ENCODE measurements at regions not wholly inside any gene's neighbourhood (a gene's known extent, or its start where the extent isn't known, plus 50 kb on each side); places are given as distances from the start of the nearest gene placed in this dataset.

GRCh38 chr1:38512789-38513188 lies 346.8 kb downstream of the RRAGC start:
- TF ChIP-seq ZNF140 (CRISPR knock-in tag; IDR thresholded peaks at IDR 0.05) = no peak
- no peak for TF ChIP-seq USF2 (CRISPR knock-in tag; IDR thresholded peaks at IDR 0.05)
- no peak for TF ChIP-seq UBTF (IDR thresholded peaks at IDR 0.05; ENCODE audit: borderline replicate concordance in 1 of 2, low read depth in 2 of 2, low read length in 2 of 2)
- no peak for TF ChIP-seq NR2C1 (IDR thresholded peaks at IDR 0.05)
- no peak for TF ChIP-seq NR2C1 (tag; IDR thresholded peaks at IDR 0.05)
- TF ChIP-seq HMGXB4 (CRISPR knock-in tag; IDR thresholded peaks at IDR 0.05) = no peak
- TF ChIP-seq RFX5 (IDR thresholded peaks at IDR 0.05; ENCODE audit: low read depth, low read length) = no peak
- no peak for TF ChIP-seq POLR2A (conservative IDR thresholded peaks at IDR 0.05)
- TF ChIP-seq TAL1 (IDR thresholded peaks at IDR 0.05) = no peak
- TF ChIP-seq NFYB (IDR thresholded peaks at IDR 0.05; ENCODE audit: extremely low read depth, insufficient read length) = no peak
- TF ChIP-seq NR3C1 (CRISPR knock-in tag; IDR thresholded peaks at IDR 0.05) = no peak
- TF ChIP-seq HDAC2 (IDR thresholded peaks at IDR 0.05) = no peak
- TF ChIP-seq HDAC3 (IDR thresholded peaks at IDR 0.05; ENCODE audit: borderline replicate concordance, partially characterized antibody) = no peak

Measured in K562 (cell line).